GM19467 (cell line): ENCODE measurements at regions not wholly inside any gene's neighbourhood (a gene's known extent, or its start where the extent isn't known, plus 50 kb on each side); places are given as distances from the start of the nearest gene placed in this dataset.

Source experiments
- ATAC-seq: cut with Tn5 transposase; IDR thresholded peaks from one replicate; pipeline ENCODE4 v1.9.1; 2021; ENCODE audit warnings: mild to moderate bottlenecking, moderate library complexity; ENCODE audit not compliant: unreplicated experiment

DNA sequence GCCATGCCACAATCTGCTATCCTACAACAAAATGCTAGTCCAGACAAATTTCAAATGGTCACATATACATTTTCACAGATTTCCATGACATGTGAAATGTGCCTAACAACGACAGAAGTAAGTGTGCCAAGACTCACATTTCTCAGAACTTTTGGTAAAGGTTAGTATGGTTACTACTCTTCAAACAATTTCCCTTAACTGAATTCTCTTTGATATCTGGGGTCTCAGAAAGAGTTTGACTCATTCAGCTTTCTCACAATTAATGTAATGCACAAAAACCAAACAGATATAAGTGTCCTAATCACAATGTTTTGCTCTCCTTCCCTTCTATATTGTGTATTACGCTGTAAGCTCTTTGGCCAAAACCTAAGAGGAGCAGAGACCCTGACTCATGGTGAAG, 122.4 kb upstream of the LEF1 start:
- no peak for ATAC-seq

DNA sequence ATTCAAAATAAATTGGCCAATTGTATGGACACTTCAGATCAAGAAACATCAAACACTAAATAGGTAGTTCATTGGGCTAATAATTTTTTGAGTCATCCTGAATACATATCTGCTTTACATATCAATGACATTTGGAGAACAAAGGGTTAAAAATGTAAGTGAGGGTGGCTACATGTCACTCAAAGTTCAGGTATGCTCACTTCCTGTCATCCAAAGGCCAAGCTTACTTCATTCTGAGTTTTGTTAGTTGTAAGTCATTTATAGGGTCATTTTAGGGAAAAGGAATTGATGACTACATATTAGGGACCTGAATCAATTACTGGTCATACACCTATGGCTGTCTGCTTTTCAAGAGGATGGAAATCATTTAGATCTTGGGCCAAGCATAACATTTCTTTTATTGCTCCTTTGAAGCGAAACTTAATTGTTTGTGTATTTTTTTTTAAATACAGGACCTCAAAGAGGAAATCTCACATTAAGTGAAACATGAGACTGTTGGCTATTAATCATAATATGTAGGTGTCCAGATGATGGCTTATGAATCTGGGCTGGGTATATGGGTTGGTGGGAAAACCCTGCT, 119.2 kb upstream of the LEF1 start:
- ATAC-seq = no peak

DNA sequence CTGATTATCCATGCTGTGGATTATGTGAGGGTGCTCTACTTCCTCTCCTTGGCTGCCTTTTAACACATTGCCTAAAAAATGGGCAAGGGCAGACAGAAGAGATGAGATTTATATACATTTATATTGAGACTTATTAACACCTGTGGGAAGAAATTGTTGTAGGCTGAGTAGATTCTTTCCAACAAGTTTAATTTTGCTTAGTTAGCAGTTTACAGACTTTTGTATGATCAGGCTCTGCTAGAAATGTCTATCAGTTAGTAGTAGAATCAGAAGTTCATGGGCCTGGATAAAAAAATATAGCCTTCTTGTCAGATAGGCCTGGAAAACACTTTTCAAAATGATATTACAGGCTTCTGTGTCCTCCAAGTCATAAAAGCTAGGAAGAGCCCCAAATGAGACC, 111.3 kb upstream of the LEF1 start:
- no peak for ATAC-seq

DNA sequence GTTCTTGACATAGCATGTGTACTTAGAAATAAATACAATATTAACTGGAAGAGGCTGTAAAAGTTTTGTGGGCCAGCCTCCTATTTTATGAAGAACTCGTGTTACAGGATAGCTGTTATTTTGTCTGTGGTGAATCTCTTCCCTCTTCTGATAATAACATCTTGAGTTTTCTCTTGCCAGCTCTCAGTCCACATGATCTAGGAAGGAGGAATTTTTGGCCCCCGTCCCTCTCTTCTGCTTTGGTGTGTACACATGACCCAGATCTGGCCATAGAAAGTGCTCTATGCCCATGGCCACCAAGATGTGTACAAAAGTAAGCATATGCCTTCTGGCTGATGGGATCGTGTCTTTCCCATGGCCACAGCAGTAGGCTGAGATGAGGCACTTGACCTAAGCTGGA, 108.0 kb upstream of the LEF1 start:
- no peak for ATAC-seq

DNA sequence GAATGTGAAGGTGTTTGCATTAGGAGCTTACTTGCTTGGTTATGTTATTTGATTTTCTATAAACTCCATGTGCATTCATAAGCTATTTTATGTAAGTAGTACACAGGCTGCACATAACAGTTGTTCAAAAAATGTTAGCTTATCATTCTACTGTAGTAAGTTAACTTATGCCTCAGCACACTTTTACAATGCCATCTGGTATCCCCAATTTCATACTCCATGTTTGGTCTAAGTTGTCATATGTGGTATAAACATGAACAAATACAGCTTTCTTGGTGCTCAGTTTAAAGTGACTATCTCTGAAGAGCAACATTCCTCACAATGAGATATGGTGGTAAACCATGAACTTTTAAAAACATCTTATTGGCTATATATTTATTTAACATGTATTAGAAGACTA, 104.3 kb upstream of the LEF1 start:
- no peak for ATAC-seq

DNA sequence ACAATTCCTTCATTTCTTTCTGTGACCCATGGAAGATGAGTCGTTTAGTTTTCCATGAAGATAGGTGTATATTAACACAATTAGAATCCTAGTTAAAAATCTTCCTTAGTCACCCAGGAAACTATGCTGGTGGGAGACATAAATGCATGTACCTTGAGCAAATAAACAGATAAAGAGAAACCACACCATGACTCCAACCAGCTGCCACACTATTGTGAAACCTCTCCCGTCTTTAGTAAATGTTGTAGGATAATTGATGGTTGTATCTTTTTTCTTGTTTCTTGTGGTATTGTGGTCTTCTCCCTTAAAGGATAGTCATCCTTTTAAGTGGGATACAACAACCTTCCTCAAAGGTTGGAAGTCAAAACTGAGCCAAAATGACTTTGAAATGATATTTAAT, 103.8 kb upstream of the LEF1 start:
- no peak for ATAC-seq

DNA sequence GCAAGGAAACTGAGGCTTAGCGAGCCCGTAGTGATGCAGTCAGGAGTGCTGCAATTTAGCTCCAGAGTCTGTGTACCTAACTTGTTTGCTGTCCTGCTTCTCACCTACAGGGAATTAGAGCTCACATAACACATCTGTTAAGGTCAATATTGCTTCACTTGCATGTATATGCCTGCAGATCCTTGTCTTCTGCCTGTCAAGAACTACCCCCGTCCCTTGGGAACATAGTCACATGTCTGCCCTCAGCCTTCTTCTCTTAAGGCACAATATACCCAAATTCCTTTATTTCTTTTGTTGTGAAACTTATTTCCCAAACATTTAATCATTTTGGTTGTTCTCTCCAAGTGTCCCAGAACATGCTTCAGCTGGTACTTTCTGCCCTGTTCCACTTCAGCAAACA, 103.3 kb upstream of the LEF1 start:
- ATAC-seq = no peak

DNA sequence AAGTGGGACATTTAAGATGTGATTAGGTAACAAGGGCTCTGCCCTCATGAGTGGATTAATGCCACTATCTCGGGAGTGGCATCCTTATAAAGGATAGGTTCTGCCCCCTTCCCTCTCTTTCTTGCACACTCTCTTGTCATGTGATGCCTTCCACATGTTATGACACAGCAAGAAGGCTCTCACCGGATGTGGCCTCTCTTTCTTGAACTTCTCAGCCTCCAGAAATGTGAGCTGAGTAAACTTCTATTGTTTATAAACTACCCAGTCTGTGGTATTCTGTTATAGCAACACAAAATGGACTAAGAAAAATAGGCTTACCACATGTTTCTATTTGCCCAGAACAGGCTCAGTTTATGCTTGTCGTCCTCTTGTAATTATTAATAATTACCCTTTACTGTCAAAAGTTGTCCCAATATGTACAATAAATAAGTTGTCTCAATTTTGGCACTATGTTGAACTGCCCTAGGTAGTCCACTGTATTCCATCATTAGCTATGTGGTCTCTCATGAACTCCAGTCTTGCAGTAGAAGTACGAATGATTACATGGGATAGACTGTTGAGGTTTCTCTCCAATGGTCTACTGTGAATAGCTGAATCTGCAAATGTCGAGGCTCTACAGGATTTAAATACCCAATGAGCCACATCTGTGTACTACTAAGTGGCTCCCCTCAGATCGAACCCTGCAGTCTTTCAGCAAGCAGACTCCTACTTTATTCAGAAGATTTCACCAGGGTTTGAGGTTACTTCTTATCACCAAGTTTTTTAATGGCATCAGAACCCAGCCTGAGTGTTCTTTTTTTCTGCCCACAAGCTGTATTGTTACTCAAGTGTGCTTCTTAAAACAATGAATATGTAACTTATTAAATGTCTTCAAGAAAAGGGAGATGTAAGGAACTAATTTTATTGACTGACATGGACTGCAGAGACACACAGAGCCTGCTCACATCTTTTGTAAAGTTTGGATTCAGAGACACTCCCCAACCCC, 102.0 kb upstream of the LEF1 start:
- ATAC-seq = no peak

DNA sequence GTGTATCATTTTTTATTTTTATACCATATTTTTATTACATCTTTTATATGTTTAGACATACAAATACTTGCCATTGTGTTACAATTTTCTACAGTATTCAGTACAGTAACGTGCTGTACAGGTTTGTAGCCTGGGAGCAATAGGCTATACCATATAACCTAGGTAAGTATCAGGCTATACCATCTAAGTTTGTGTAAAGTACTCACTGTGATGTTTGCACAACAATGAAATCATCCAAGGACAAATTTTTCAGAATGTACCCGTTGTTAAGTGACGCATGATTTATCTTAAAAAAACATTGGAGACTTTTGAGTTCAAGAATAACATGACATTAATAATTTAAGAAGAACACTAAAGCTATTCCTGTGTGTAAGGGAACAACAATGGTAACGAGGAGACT, 96.0 kb upstream of the LEF1 start:
- no peak for ATAC-seq

DNA sequence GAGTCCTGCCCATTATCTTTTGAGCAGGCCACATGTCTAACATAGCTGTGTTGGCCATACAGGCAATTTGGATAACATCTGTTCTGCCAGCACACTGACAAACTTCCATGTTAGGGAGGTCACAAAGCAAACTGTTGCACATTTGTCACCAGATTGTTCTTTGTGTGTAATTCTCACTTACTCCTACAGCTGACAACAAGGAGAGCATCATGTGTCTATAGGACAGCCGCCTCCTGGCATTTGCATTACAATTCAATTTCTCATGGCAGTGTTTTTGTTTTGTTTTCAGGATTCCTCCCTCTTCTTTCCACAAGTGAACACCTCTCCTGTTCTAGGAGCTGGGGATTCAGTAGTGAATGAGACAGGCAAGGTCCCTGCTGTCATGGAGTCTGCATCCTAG, 94.3 kb upstream of the LEF1 start:
- ATAC-seq = no peak

DNA sequence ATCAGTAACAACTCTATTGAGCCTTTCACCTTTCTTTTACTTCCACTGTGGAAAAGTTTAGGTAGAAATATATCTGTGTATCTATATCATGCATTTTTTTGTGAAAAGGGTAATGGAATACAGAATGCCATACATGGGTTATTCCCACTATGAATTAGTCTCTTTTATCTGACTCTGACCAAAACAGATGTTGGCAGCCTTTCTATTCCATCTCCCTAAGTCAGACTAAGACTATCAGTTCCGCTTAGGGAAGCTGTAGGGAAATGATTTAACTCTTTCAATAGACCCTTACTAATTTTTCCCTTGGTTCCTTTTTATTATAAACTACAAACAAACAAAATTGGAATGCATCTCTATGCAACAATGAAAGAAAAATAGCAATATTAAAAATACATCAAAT, 92.3 kb upstream of the LEF1 start:
- ATAC-seq = no peak

DNA sequence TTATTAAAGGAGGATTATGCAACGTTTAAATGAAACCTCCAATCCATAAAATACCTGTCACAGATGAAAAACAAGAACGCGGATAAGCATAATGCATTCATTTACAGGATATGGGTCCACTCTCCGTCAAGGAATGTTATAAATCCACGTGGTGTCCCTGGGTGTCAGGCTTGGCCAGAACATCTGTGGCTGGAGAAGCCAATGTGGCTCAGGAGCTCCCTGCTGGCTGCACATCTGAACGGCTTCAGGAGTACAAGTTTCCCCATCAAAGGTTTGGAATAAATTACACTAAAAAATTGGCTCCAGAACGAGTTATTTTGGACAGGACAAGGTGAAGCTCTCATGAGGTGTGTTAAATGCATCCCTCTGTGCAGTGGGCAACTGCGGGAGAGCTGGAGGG, 87.8 kb upstream of the LEF1 start:
- ATAC-seq = no peak

DNA sequence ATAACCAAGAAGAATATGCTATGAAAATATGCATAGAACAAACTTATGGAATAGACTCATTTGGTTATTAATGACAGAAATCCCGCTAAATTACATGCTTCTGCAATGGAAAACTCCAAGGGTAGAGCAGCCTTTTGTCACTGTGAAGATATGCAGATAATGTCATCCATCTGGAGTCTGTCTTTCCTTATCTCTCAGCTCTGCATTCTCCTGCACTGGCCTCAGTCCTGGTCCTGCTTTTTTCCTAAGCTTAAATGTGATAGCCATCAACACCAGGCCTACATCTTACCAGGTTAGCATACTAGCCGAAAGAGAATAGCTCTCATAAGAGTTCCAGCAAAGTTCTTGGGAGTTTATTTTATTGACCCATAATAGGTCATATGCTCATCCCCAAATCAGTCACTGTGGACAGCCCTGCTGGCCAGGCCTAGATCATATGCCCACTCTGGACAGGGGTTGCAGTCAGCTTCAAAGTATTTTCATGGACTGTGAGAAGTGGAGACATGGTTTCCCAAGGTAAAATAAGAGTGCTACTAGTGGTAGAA, 86.5 kb upstream of the LEF1 start:
- no peak for ATAC-seq

DNA sequence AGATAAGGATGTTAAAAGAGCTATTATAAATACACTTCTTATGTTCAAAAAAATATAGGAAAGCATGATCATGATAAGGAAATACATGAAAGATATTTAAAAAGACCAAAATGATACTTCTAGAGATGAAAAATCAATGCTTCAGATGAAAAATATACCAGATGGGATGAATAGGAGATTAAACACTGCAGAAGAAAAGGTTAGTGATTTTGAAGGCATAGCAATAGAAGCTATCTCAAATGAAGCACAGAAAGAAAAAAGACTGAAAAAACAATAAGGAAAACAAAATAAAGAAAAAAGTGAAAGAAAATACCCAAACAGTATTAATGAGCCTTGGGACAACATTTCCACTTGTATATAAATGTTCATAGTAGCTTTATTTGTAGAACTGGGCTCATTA, 80.7 kb upstream of the LEF1 start:
- no peak for ATAC-seq

DNA sequence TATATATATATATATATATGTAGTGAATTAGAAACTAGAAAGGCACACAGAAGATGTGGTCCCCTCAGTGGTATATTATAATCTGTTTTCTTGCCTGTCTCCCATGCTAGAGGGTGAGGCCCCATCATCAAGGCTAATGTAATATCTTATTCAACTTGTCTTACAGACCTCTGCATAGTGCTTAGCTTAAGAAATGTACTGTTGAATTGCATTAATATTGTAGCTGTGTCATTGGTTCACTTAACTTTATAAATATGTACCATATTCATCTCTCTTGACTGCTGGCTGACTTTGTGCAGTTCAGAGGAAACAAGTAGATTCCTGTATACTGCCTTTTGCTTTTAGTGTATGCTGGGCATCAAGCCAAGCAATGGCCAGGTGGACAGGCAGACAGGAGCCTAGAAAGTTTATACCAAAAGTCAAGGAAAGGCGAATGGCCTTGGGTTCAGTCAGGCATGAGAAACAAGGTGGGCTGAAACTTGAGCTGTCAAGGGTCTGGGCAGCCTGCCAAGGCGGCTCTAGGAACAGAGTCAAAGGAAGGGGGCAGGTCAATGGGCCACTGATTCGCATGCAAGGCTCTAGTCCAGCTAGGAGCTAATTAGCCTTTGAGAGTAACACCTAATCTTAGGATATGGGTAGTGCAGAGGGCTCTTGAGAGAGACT, 78.8 kb upstream of the LEF1 start:
- no peak for ATAC-seq

DNA sequence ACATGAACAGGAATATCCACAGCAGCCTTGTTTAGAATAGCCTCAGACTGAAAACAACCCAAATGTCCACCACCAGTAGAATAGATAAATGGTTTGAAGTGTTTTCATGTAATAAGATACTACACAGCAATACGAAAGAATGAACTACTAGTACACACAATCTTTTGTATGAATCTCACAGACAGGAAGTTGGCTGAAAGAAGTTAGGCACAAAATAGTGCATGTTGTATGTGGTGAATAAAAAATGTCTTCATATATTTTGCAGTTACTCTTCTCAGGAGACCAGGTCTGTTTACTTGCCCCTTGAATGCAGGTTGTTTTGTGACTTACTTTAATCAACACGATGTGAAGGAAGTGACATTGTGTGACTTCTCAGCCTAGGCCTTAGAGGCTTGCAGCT, 75.9 kb upstream of the LEF1 start:
- no peak for ATAC-seq

DNA sequence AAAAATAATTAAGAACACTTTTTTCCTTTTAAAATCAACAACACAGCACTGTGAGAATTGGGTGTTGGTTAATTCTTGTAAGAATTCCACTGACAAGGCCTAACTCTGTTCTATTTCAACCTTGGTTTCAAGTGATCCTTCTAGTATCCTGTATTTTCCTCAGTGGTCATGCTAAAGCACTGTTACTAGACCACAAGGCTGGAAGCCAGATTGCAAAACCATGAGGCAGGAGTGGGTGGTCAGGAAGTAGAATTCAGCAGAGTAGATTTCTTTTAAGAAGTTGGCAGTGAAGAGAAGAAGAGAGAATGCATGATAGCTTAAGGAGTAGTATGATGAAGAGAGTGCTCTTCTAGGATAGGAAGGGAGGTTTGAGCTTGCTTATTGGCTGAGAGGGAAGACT, 71.6 kb upstream of the LEF1 start:
- ATAC-seq = no peak

DNA sequence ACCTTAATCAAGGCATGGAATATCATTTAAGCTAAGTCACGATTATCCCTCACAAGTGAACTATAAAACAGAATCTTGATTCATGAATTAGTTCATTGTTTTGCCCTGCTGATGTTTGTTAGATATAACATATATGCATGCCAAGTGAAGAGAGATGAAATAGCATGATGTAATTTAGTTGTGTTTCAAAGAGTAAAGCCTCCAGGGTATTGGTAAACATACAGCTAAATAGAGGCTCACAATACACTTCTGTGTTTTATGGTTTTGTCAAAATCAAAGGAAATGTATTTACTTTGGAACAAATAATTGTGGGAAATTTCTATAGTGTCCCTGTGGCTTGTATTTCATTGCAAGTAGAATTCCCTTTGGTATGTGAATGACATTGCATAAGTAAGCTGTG, 69.0 kb upstream of the LEF1 start:
- no peak for ATAC-seq

DNA sequence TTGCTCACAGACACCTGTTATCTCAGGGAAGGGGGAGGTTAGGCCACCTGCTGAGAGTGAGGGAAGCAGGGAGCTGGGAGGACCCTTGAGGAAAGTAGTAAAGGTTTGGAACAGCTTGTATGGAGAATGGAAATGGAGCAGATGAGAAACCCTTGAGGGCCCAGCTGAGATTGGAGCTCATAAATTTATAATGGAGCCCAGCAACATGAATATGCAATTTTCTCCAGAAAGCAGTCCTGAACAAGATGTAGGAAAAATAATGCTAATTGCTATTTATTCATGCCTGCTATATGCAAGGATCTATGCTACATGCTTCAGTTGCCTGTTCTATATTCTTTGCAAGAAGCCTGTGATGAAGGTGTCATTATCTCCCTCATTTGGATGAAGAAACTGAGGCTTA, 67.5 kb upstream of the LEF1 start:
- no peak for ATAC-seq

DNA sequence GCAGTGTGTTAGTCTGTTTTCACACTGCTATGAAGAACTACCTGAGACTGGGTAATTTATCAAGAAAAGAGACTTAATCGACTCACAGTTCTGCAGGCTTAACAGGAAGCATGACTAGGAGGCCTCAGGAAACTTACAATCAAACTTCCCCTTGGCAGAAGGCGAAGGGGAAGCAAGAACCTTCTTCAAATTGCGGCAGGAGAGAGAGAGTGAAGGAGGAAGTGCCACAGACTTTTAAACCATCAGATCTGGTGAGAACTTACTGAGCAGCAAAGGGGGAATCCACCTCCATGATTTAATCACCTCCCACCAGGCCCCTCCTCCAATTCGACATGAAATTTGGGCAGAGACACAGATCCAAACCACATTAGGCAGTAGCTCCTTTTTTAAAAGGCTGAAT, 59.2 kb upstream of the LEF1 start:
- ATAC-seq = no peak

DNA sequence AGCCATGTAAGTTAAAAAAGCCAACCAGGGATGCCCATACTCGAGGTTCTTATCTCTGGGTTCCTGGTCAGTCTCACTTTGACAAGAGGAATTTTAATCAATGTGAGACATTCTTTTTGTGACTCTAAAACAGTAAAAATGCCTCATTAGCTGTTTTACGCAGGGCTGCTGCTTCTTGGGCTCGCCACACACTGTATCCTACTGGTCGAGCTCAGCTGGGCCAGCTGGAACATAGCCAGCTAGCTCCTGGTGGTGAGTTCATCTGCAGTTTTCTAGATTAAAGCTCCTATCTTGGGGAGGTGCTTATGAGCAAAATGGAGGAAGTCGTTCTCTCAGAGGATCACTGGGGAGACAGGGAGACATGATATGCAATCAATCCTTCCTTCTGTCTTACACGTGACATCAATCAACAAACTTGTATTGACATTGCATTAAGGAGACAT, 55.9 kb upstream of the LEF1 start:
- no peak for ATAC-seq

DNA sequence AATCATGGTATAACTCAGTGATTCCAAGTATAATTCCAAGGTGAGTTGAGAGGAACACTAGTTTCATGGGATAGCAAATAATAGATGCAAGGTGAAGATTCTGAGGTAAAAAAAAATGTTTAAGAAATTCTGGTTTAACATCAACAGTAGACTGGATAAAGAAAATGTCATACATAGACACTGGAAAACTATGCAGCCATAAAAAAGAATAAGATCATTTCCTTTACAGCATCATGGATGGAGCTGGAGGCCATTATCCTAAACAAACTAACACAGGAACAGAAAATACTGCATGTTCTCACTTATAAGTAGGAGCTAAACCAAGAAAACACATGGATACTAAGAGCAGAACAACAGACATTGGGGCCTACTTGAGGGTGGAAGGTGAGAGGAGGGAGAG, 54.6 kb upstream of the LEF1 start:
- no peak for ATAC-seq
